ENCODE measurements at regions not wholly inside any gene's neighbourhood (a gene's known extent, or its start where the extent isn't known, plus 50 kb on each side); places are given as distances from the start of the nearest gene placed in this dataset.
"Not testable (repeated sequence)": the region's sequence is repeated elsewhere in the genome, so short reads cannot be mapped to it uniquely, and the experiment has no call there.

- intact Hi-C loops (cut with micrococcal nuclease): no loop called here
- ATAC-seq: no peak
- DNase-seq: no peak
These were observed 221.8 kb upstream of the PPP1R3A start for GRCh38 chr7:114140561-114140960.

GRCh38 chr7:114139690-114140089, 220.9 kb upstream of the PPP1R3A start:
- DNase-seq; ATAC-seq; intact Hi-C loops (cut with micrococcal nuclease): not testable (repeated sequence)

DNA sequence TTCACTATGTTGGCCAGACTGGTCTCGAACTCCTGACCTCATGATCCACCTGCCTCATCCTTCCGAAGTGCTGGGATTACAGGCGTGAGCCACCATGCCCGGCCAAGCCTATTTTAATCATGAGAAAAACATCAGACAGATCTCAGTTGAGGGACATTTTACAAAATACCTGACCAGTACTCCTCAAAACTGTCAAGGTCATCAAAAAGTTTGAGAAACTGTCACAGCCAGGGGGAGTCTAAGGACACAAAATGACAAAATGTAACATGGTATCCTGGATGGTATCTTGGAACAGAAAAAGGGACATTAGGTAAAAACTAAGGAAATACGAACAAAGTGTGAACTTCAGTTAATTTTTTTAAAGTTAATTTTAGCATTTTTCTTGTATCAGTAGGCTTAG, 219.8 kb upstream of the PPP1R3A start:
- DNase-seq (no peak), ATAC-seq (no peak)
- intact Hi-C loops (cut with micrococcal nuclease): no loop called here

DNA sequence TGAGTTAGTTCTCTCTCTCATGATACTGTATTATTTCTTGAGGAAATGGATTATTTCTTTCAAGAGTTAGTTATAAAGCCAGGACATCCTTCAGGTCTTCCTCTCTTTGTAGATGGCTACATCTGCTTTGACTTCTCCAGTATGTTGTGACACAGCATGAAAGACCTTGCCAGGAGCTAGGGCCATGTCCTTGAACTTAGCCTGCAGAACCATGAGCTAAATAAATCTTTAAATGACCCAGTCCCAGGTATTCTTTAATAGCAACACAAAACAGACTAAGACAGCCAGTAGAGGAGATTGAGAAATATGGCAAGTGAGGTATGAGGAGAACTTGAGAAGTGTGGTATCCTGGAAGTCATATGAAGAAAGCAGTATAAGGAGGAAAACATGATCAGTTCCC, 214.9 kb upstream of the PPP1R3A start:
- DNase-seq: no peak
- intact Hi-C loops (cut with micrococcal nuclease): no loop called here
- ATAC-seq: no peak

GRCh38 chr7:114130866-114131265, 212.1 kb upstream of the PPP1R3A start:
- ATAC-seq (no peak), DNase-seq (no peak)
- intact Hi-C loops (cut with micrococcal nuclease): no loop called here

DNA sequence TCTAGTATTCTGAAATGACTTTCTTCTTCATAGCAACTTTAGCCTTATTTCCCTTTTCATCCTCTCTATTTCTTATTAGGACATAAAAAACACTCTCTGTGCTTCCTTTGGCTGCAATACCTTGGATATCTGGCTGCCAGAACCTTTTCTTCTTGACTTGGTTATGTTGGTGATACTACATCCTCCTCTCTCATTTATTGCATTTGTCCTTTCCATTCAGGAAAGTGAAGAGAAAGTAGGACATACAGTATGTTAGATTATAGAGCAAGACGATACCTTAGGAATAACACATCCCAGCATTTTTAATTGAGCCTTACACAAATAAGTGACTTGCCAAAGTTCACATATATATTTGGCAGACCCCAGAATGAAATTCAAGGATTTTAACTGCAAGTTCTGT, 210.1 kb upstream of the PPP1R3A start:
- ATAC-seq: no peak
- intact Hi-C loops (cut with micrococcal nuclease): no loop called here

GRCh38 chr7:114126095-114126494, 207.3 kb upstream of the PPP1R3A start:
- intact Hi-C loops (cut with micrococcal nuclease): no loop called here
- DNase-seq (no peak), ATAC-seq (no peak)

More for the DNA sequence above, 210.1 kb upstream of the PPP1R3A start:
- no peak for DNase-seq

DNA sequence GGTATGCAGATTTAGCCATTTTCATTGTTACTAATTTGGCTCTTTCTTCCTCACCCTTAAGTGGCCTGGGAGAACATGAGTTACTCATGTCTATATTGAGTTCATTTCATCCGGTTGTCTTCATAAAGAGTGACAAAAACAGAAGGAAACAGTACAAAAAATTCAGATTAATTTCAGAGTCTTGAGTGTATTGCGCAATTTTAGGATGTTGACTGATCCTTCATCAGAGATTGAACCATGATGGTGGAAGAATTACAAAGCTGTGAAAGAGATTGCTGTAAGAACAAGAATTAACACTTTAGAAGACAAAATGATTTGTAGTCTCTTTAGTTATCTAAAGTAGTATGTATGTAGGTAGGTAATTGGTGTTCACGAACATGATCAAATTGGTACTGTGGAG, 194.0 kb upstream of the PPP1R3A start:
- DNase-seq: no peak
- intact Hi-C loops (cut with micrococcal nuclease): no loop called here
- no peak for ATAC-seq

DNA sequence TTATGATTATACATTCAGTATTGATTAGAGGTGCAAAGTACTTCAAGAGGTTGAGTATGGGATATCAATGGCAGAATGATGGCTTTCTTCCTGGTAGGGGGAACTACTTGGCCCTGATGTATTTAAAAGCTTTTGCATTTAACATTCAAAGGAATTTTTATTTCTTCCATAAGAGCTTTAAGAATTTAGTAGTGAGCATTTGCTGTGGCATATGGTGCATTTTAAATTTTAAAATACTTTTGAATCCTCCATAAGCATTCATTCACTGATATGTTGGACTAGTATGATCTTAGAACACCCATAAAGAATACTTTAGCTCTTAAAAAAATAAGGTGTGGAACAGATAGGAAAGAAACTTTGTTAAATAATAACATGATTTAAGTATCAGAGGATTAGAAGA, 191.9 kb upstream of the PPP1R3A start:
- intact Hi-C loops (cut with micrococcal nuclease): no loop called here
- DNase-seq (no peak), ATAC-seq (no peak)

GRCh38 chr7:114109721-114110120, 190.9 kb upstream of the PPP1R3A start:
- DNase-seq (no peak), ATAC-seq (no peak)
- intact Hi-C loops (cut with micrococcal nuclease): no loop called here

DNA sequence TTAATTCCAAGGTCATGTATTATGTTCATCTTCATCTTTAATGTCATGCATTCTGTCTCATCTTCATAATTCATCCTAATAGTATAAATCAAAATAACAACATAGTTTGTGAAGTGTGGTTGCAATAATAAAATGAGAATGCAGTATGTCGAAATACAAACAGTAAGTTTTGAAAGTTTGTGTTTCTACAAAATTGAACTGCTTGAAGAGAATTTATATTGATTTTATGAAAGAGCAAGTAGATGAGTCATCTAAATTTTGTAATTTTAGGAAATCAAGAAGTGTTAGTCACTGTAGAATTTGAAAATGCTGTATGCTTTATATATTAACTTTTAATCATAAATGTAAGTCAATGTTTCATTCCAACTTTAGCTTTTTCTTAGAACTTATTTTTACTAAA, 190.5 kb upstream of the PPP1R3A start:
- intact Hi-C loops (cut with micrococcal nuclease): no loop called here
- no peak for ATAC-seq
- DNase-seq: no peak

- no peak for DNase-seq
- intact Hi-C loops (cut with micrococcal nuclease): no loop called here
- no peak for ATAC-seq
These were observed 189.7 kb upstream of the PPP1R3A start for GRCh38 chr7:114108510-114108909.

GRCh38 chr7:114107522-114107921, 188.7 kb upstream of the PPP1R3A start:
- intact Hi-C loops (cut with micrococcal nuclease): no loop called here
- no peak for ATAC-seq
- DNase-seq: no peak

DNA sequence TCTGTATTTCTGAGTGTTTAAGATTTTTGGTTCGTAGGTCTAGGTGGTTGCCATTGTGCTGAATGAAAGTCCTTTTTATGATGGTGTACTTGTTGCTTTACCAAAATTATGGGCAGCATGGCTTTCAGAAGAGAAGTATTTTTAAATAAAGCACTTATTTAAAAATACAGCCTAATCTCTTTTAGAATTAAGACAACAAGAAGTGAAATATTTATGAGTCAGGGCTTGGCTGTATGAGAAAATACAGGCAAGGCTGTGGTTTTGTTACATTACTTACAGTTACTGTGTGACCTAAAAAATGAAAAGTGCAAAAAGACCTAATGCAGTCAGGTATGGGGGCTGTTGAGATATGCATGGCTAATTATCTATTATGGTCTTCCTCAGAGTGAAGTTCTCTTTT, 185.2 kb upstream of the PPP1R3A start:
- ATAC-seq: no peak
- no peak for DNase-seq
- intact Hi-C loops (cut with micrococcal nuclease): no loop called here

DNA sequence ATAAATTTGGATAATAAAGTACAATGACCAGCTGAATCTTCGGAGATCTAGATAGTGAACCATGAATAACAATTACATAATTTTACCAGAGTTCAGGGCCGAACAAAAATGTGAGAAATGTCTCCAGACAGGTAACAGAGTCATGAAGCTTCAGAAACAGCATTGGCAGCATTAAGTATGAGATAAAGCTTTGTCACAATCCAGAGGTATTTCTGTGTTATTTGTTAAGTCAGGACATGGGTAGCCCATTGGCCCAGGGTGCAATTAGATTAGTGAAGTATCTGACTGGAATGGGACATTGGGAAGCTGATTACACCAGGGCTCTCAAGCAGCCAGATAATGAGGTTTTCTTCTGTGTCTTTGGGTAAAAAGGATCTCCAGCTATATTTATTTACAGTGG, 184.2 kb upstream of the PPP1R3A start:
- intact Hi-C loops (cut with micrococcal nuclease): no loop called here
- no peak for DNase-seq

GRCh38 chr7:114102131-114102530, 183.3 kb upstream of the PPP1R3A start:
- intact Hi-C loops (cut with micrococcal nuclease): no loop called here
- no peak for ATAC-seq
- no peak for DNase-seq

More for the DNA sequence above, 184.2 kb upstream of the PPP1R3A start:
- ATAC-seq: no peak

- ATAC-seq (no peak), DNase-seq (no peak)
- intact Hi-C loops (cut with micrococcal nuclease): no loop called here
These were observed 182.0 kb upstream of the PPP1R3A start for GRCh38 chr7:114100810-114101209.

DNA sequence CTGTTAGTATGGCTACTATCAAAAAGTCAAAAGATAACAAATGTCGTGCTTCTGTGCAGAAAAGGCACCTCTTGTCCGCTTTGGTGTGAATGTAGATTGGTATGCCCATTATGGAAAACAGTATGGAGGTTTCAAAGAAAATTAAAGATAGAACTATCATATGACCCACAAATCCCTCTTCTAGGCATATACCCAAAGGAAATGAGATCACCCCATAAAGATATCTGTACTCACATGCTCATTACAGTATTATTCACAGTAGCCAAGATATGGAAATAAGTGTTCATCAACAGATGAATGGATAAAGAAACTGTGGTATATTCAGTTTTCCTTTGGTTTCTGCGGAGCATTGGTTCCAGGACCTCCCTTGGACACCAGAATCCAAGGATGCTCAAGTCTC, 180.5 kb upstream of the PPP1R3A start:
- DNase-seq: no peak
- ATAC-seq: no peak
- intact Hi-C loops (cut with micrococcal nuclease): no loop called here

GRCh38 chr7:114095885-114096284, 177.1 kb upstream of the PPP1R3A start:
- no peak for ATAC-seq
- no peak for DNase-seq
- intact Hi-C loops (cut with micrococcal nuclease): no loop called here

- DNase-seq (no peak), ATAC-seq (no peak)
- intact Hi-C loops (cut with micrococcal nuclease): no loop called here
These were observed 169.7 kb upstream of the PPP1R3A start for GRCh38 chr7:114088470-114088940.

- DNase-seq (no peak), ATAC-seq (no peak)
- intact Hi-C loops (cut with micrococcal nuclease): no loop called here
These were observed 169.1 kb upstream of the PPP1R3A start for GRCh38 chr7:114087653-114088469.

Data from left ventricle myocardium superior (tissue), 1 donor.